GM06990 (cell line): ENCODE measurements at regions not wholly inside any gene's neighbourhood (a gene's known extent, or its start where the extent isn't known, plus 50 kb on each side); places are given as distances from the start of the nearest gene placed in this dataset.
"Not testable (repeated sequence)": the region's sequence is repeated elsewhere in the genome, so short reads cannot be mapped to it uniquely, and the experiment has no call there.

ENCODE experiments used
- DNase-seq: peaks from one replicate; pipeline ENCODE4 v3.0.0-alpha.2; 2011; ENCODE audit not compliant: insufficient read length; ENCODE audit errors: extremely low read depth
- H3K27me3 ChIP-seq: replicated peaks from 2 replicates; pipeline ENCODE4 v1.6.0; 2011; ENCODE audit warnings: low read length; ENCODE audit not compliant: control insufficient read depth, insufficient read depth
- H3K36me3 ChIP-seq: 2 replicates; pipeline ENCODE4 v1.5.1; 2011; ENCODE audit warnings: low read length; ENCODE audit not compliant: control insufficient read depth, insufficient read depth
- H3K4me3 ChIP-seq: replicated peaks from 2 replicates; pipeline ENCODE4 v1.5.1; 2011; ENCODE audit warnings: low read depth, mild to moderate bottlenecking, control low read depth, low read length
- TF ChIP-seq, protein P1 (sequence below): IDR thresholded peaks from 2 replicates; pipeline ENCODE4 v1.5.1; 2011; ENCODE audit warnings: low read length, control low read depth, mild to moderate bottlenecking, inconsistent platforms; ENCODE audit not compliant: insufficient read depth, poor library complexity, severe bottlenecking

DNA sequence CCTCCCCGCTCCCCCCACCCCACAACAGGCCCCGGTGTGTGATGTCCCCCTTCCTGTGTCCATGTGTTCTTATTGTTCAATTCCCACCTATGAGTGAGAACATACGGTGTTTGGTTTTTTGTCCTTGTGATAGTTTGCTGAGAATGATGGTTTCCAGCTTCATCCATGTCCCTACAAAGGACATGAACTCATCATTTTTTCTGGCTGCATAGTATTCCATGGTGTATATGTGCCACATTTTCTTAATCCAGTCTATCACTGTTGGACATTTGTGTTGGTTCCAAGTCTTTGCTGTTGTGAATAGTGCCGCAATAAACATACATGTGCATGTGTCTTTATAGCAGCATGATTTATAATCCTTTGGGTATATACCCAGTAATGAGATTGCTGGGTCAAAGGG is 104.3 kb downstream of the MTPN start:
- not testable (repeated sequence) for H3K27me3 ChIP-seq, H3K36me3 ChIP-seq, DNase-seq, H3K4me3 ChIP-seq

DNA sequence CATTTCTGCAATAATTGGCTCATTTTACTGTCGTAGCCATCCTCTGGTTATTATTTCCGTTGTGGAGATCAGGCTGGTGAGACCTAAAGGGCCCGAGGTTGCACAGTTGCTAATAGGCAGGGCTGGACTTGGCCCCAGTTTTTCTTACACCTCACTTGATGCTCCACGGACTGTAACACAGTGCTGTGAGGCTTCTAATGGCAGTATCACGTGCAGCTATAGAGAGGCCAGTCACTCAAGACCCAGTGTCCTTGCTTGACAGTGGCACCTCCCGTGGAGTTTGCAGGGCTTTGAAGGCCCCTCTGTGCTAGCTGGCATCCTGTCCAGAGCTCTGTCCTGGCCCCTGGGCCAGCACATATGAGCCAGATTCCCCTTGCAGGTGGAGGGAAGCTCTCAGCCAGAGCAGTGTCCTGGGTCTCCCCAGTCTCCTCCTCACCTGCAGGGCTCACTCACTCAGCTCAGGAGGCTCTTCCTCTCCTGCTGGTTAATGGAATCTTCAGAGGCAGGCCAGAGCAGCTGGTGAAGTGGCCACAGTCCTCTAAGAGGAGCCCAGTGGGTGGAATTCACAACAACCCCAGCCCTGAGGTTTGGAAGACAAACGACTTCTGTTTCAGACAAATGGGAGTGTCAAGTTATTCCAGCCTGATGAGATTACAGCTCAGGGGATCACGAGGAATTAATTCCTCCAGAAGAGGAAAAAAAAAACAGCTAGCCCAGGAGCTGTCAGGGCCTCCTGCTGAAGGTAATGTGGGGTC is 114.2 kb upstream of the FAM180A start:
- H3K27me3 ChIP-seq, result no peaks in the 10 kb centered on the region; the same call in 1 of the 2 replicates
- no peak overlapping the region for H3K4me3 ChIP-seq
- TF ChIP-seq, protein P1, sequence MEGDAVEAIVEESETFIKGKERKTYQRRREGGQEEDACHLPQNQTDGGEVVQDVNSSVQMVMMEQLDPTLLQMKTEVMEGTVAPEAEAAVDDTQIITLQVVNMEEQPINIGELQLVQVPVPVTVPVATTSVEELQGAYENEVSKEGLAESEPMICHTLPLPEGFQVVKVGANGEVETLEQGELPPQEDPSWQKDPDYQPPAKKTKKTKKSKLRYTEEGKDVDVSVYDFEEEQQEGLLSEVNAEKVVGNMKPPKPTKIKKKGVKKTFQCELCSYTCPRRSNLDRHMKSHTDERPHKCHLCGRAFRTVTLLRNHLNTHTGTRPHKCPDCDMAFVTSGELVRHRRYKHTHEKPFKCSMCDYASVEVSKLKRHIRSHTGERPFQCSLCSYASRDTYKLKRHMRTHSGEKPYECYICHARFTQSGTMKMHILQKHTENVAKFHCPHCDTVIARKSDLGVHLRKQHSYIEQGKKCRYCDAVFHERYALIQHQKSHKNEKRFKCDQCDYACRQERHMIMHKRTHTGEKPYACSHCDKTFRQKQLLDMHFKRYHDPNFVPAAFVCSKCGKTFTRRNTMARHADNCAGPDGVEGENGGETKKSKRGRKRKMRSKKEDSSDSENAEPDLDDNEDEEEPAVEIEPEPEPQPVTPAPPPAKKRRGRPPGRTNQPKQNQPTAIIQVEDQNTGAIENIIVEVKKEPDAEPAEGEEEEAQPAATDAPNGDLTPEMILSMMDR, result no peak
- no peaks in the 10 kb centered on the region for H3K36me3 ChIP-seq
- no peak for DNase-seq

DNA sequence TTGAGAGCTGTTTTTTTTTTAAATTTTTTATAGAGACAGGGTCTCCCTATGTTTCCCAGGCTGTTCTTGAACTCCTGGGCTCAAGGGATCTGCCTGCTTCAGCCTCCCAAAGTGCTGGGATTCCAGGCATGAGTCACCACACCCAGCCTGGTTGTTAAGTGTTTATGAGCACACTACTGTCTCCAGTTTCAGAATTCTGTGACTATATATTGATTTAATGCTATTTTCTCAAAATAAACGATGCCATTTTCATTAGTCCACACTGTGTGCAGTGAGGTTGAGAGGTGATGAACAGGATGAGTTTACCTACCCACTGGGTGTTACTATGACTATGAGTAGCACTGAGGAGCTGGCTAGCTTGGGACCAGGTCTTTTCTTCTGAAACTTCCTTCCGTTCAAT is 110.9 kb upstream of the FAM180A start:
- H3K4me3 ChIP-seq, result no peak overlapping the region
- no peak for DNase-seq
- no peaks in the 10 kb centered on the region for H3K36me3 ChIP-seq
- TF ChIP-seq, protein P1, result no peak
- no peaks in the 10 kb centered on the region; the same call in 1 of the 2 replicates for H3K27me3 ChIP-seq

DNA sequence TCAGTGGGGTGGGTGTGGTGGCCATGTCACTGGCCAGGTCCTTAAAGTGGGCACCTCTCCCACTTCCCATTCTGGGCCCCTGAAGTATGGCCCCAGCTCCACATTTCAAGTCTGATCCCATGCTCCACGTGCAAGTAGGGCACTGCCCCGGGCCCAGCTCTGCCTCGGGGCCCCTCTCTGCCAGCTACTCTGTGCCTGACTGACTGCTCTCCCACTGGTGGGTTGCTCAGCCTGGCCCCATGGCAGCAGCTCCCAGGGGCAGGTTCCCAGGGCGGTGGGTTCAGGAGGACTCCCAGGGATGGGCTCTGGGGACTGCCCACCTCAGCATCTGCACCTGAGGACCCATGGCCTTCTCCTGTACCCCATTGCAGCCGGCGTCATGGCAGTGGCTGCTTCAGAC is 110.2 kb upstream of the FAM180A start:
- Histone ChIP-seq H3K4me3 (no peak overlapping the region), H3K27me3 (no peaks in the 10 kb centered on the region; the same call in 1 of the 2 replicates), H3K36me3 (no peaks in the 10 kb centered on the region)
- DNase-seq, result no peak
- TF ChIP-seq, protein P1, result no peak

DNA sequence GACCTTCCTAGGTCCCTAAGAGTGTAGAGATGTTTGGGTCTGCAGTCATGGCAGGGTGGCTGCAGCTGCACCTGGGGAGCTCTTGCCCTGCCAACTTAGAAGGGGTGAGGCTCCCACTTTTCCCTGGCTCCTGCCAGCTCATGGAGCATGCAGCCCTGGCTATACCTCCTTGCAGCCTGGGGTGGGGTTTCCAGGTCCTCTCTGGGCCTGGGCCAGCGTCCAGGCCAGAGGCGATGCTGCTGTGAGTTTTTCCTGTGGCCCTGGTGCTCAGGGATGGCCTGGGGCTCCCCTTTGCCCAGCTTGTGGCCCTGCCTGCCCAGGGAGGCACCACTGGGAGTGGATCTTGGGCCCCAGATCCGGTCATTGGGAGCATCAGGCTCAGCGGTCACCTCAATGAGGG is 109.8 kb upstream of the FAM180A start:
- H3K27me3 ChIP-seq, result no peaks in the 10 kb centered on the region; the same call in 1 of the 2 replicates
- H3K36me3 ChIP-seq, result no peaks in the 10 kb centered on the region
- TF ChIP-seq, protein P1, result no peak
- no peak overlapping the region for H3K4me3 ChIP-seq
- DNase-seq, result no peak

DNA sequence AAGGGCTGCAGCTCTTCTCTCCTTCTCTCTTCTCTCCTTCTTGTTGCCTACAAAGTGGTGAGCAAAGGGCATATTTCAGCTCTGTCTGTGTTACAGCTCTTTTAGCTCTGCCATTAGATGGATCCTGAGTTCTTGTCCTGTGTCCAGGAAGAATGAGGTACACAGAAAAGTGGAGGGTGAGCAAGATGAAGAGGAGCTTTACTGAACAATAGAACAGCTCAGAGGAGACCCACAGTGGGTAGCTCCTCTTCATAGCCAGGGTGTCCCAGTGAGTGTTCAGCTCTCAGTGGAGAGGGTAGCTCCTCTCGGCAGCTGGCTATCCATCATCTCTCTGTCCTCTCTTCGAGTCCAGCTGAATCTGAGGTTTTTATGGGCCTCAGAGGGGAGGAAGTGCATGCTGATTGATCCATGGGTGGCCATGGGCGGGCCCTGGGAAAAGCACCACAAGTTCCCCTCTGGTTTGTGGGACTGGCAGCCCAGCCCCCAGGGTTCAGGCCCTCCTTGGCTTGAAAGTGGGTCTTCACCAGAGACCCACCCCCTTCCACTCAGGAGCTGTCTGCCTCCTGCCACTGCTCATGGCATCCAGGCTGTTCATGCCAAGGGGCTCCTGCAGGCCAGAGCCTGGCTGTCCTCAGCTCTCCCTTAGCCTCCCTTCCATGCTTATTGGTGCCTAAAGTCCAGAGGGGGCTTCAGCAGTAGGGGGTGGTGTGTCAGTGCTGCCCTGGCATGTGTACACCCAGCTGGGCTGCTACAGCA is 109.1 kb upstream of the FAM180A start:
- Histone ChIP-seq H3K27me3 (no peaks in the 10 kb centered on the region; the same call in 1 of the 2 replicates), H3K4me3 (no peak overlapping the region), H3K36me3 (no peaks in the 10 kb centered on the region)
- TF ChIP-seq, protein P1, result no peak
- DNase-seq, result no peak
